HG02759 (cell line): ENCODE measurements at regions not wholly inside any gene's neighbourhood (a gene's known extent, or its start where the extent isn't known, plus 50 kb on each side); places are given as distances from the start of the nearest gene placed in this dataset.
"Not testable (repeated sequence)": the region's sequence is repeated elsewhere in the genome, so short reads cannot be mapped to it uniquely, and the experiment has no call there.

ENCODE experiments used
- ATAC-seq: cut with Tn5 transposase; IDR thresholded peaks from one replicate; pipeline ENCODE4 v1.9.1; 2021; ENCODE audit warnings: mild to moderate bottlenecking, moderate library complexity; ENCODE audit not compliant: unreplicated experiment

GRCh38 chr13:50376895-50377575 is 361.8 kb downstream of the KCNRG start:
- no peak for ATAC-seq

GRCh38 chr13:50377726-50378270 is 362.6 kb downstream of the KCNRG start:
- ATAC-seq, result no peak

- ATAC-seq, result no peak
Measured at GRCh38 chr13:50378509-50379044, 363.3 kb downstream of the KCNRG start.

- no peak for ATAC-seq
Measured at GRCh38 chr13:50379584-50379983, 364.3 kb downstream of the KCNRG start.

- ATAC-seq, result no peak
Measured at GRCh38 chr13:50380905-50381304, 365.7 kb downstream of the KCNRG start.

GRCh38 chr13:50382511-50382910 is 367.3 kb downstream of the KCNRG start:
- no peak for ATAC-seq

GRCh38 chr13:50382951-50383350 is 367.7 kb downstream of the KCNRG start:
- no peak for ATAC-seq

GRCh38 chr13:50384724-50385123 is 369.5 kb downstream of the KCNRG start:
- ATAC-seq, result no peak

GRCh38 chr13:50386541-50387050 is 371.4 kb downstream of the KCNRG start:
- no peak for ATAC-seq

GRCh38 chr13:50387051-50387581 is 371.9 kb downstream of the KCNRG start:
- ATAC-seq, result no peak

GRCh38 chr13:50388481-50388880 is 373.2 kb downstream of the KCNRG start:
- no peak for ATAC-seq

- no peak for ATAC-seq
Measured at GRCh38 chr13:50389726-50390125, 374.5 kb downstream of the KCNRG start.

GRCh38 chr13:50390503-50391248 is 375.4 kb downstream of the KCNRG start:
- ATAC-seq, result no peak

GRCh38 chr13:50392977-50393376 is 377.7 kb downstream of the KCNRG start:
- ATAC-seq, result no peak

GRCh38 chr13:50393628-50394027 is 378.4 kb downstream of the KCNRG start:
- no peak for ATAC-seq

- no peak for ATAC-seq
Measured at GRCh38 chr13:50396001-50396400, 380.8 kb downstream of the KCNRG start.

- not testable (repeated sequence) for ATAC-seq
Measured at GRCh38 chr13:50396618-50397017, 381.4 kb downstream of the KCNRG start.

GRCh38 chr13:50400035-50400726 is 384.9 kb downstream of the KCNRG start:
- no peak for ATAC-seq

- ATAC-seq, result no peak
Measured at GRCh38 chr13:50401049-50401505, 385.8 kb downstream of the KCNRG start.

GRCh38 chr13:50401721-50402465 is 386.6 kb downstream of the KCNRG start:
- no peak for ATAC-seq
